RWPE2 (cell line): ENCODE measurements at regions not wholly inside any gene's neighbourhood (a gene's known extent, or its start where the extent isn't known, plus 50 kb on each side); places are given as distances from the start of the nearest gene placed in this dataset.
"Not testable (repeated sequence)": the region's sequence is repeated elsewhere in the genome, so short reads cannot be mapped to it uniquely, and the experiment has no call there.

Experiments used
- ATAC-seq: fragments of 200-7000 bp; cut with Tn5 transposase; 3 replicates; pipeline ENCODE4 v1.9.1; 2021; ENCODE audit warnings: low read depth
- DNase-seq: peaks from one replicate; pipeline ENCODE4 v3.0.0-alpha.2; 2020; ENCODE audit warnings: low spot score
- H3K27ac ChIP-seq: fragments of 450-650 bp; 2 replicates; pipeline ENCODE4 v1.5.1; 2017; ENCODE audit warnings: mild to moderate bottlenecking; ENCODE audit not compliant: poor library complexity, severe bottlenecking
- H3K27me3 ChIP-seq: fragments of 250-450 bp; sonication (Bioruptor Pico); 2 replicates; pipeline ENCODE4 v1.5.1; 2021; ENCODE audit warnings: mild to moderate bottlenecking, moderate library complexity; ENCODE audit not compliant: insufficient read depth, poor library complexity, severe bottlenecking
- H3K36me3 ChIP-seq: fragments of 250-450 bp; sonication (Bioruptor Pico); 2 replicates; pipeline ENCODE4 v1.5.1; 2020; ENCODE audit warnings: low read depth, mild to moderate bottlenecking, moderate library complexity
- H3K4me1 ChIP-seq: fragments of 250-450 bp; sonication (Bioruptor Pico); 2 replicates; pipeline ENCODE4 v1.5.1; 2021; ENCODE audit warnings: mild to moderate bottlenecking, moderate library complexity; ENCODE audit not compliant: insufficient read depth, poor library complexity, severe bottlenecking
- H3K4me3 ChIP-seq: fragments of 250-450 bp; sonication (Bioruptor Pico); 2 replicates; pipeline ENCODE4 v1.5.1; 2021; ENCODE audit warnings: mild to moderate bottlenecking, moderate library complexity; ENCODE audit not compliant: severe bottlenecking
- H3K9me3 ChIP-seq: fragments of 250-450 bp; sonication (Bioruptor Pico); 2 replicates; pipeline ENCODE4 v1.5.1; 2021; ENCODE audit warnings: mild to moderate bottlenecking, moderate library complexity; ENCODE audit not compliant: severe bottlenecking
- CTCF ChIP-seq: fragments of 450-650 bp; IDR thresholded peaks from one replicate; pipeline ENCODE4 v1.5.1; 2017; ENCODE audit warnings: mild to moderate bottlenecking, moderate library complexity; ENCODE audit not compliant: poor library complexity, severe bottlenecking

DNA sequence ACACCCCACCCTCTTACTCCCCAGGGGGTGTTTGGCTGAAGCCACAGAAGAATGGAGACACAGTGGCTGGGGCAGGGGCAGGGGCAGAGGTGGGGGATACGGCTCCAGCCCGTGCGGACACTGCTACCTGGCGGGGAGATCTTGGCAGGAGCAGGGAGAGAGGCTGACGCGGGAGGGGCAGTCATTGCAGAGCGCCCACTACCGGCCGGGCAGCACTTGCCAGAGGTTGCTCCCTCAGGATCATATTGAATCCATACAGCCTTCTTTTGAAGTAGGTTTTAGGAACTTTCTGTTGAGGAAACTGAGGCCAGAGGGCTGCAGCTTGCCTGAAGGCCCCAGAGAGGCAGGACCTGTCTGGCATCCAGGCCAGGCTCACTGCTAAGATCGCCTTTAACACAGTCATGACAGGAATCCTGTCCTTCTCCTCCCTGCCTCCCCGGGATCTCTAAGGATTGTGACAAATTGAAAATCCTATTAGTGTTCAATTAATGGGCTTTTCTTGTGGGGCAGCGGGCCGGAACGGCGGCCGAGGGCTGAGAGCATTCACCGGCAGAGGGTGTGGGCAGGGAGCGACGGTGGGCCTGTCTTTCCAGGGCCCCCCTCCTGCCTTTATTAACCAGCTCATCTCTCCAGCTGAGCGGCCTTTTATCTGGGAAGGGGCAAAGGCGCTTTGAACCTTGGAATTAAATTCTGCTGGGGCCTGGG, 65.5 kb upstream of the WNT4 start:
- Histone ChIP-seq H3K9me3 (no peaks in the 10 kb centered on the region), H3K4me1 (no peaks in the 10 kb centered on the region), H3K4me3 (no peak overlapping the region), H3K36me3 (no peaks in the 10 kb centered on the region), H3K27ac (no peak overlapping the region), H3K27me3 (peaks cover 16% of the 10 kb centered on the region)
- ATAC-seq (no peak), DNase-seq (no peak)
- peak; percentile 31 for TF ChIP-seq CTCF

GRCh38 chr1:22208973-22209378, 66.1 kb upstream of the WNT4 start:
- Histone ChIP-seq H3K27ac (no peak overlapping the region), H3K27me3 (peaks cover 21% of the 10 kb centered on the region), H3K9me3 (no peaks in the 10 kb centered on the region), H3K36me3 (no peaks in the 10 kb centered on the region), H3K4me3 (no peak overlapping the region), H3K4me1 (no peaks in the 10 kb centered on the region)
- ATAC-seq (no peak), DNase-seq (no peak)
- no peak for TF ChIP-seq CTCF

- DNase-seq (no peak), ATAC-seq (no peak)
- no peak overlapping the region for H3K27ac ChIP-seq
- peaks cover 21% of the 10 kb centered on the region for H3K27me3 ChIP-seq
- H3K4me1 ChIP-seq: no peaks in the 10 kb centered on the region
- no peaks in the 10 kb centered on the region for H3K9me3 ChIP-seq
- no peak overlapping the region for H3K4me3 ChIP-seq
- no peaks in the 10 kb centered on the region for H3K36me3 ChIP-seq
- TF ChIP-seq CTCF: no peak
These were observed 67.3 kb upstream of the WNT4 start for GRCh38 chr1:22210176-22210575.

DNA sequence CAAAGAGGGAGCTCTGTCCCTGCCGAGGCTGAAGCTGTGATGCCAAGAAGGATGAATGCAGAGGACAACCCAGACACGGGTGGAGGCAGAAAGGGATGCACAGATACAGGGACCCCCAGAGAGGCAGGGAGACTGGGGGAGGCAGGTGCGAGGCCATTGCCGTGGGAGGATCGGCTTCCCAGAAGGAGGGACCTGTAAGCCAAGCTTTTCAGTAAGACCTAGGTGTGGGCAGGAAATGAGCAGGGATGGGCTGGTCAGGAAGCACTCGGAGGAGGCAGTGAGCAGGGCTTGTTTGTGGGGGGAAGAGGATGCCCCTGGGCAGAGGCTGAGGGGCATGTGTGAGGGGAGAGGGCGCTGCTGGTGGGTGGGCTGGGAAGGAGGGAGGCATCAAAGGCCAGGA, 67.7 kb upstream of the WNT4 start:
- H3K9me3 ChIP-seq: no peaks in the 10 kb centered on the region
- peaks cover 21% of the 10 kb centered on the region for H3K27me3 ChIP-seq
- no peaks in the 10 kb centered on the region for H3K36me3 ChIP-seq
- DNase-seq (no peak), ATAC-seq (0 out of 3 replicates have a peak, but pooled peaks have one; percentile 36)
- TF ChIP-seq CTCF: no peak
- H3K27ac ChIP-seq: no peak overlapping the region
- no peak overlapping the region for H3K4me3 ChIP-seq
- H3K4me1 ChIP-seq: no peaks in the 10 kb centered on the region

GRCh38 chr1:22211459-22211858, 68.6 kb upstream of the WNT4 start:
- DNase-seq, H3K27ac ChIP-seq, ATAC-seq, H3K9me3 ChIP-seq, H3K36me3 ChIP-seq, H3K4me1 ChIP-seq, H3K4me3 ChIP-seq: not testable (repeated sequence)
- H3K27me3 ChIP-seq: peaks cover 21% of the 10 kb centered on the region
